ENCODE measurements at regions not wholly inside any gene's neighbourhood (a gene's known extent, or its start where the extent isn't known, plus 50 kb on each side); places are given as distances from the start of the nearest gene placed in this dataset.

DNA sequence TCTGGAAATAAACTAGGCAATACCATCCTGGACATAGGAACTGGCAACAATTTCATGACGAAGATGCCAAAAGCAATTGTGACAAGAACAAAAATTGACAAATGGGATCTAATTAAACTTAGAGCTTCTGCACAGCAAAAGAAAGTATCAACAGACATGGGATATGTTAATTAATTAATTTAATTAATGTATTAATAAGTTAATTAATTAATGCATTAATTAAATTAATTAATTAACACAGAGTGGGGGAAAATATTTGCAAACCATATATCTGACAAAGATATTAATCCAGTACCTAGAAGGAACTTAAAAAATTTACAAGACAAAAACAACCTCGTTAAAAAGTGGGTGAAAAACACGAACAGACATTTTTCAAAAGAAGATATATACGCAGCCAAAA, 83.6 kb downstream of the GCC1 start:
- no peak for TF ChIP-seq CTCF (IDR thresholded peaks at IDR 0.05)

- TF ChIP-seq CTCF (IDR thresholded peaks at IDR 0.05) = no peak
Observed at GRCh38 chr7:127487381-127487780, 94.9 kb upstream of the ZNF800 start.

- no peak for TF ChIP-seq CTCF (IDR thresholded peaks at IDR 0.05)
Observed at GRCh38 chr7:127486654-127487053, 94.1 kb upstream of the ZNF800 start.

- no peak for TF ChIP-seq CTCF (IDR thresholded peaks at IDR 0.05)
Observed at GRCh38 chr7:127485482-127485881, 93.0 kb upstream of the ZNF800 start.

DNA sequence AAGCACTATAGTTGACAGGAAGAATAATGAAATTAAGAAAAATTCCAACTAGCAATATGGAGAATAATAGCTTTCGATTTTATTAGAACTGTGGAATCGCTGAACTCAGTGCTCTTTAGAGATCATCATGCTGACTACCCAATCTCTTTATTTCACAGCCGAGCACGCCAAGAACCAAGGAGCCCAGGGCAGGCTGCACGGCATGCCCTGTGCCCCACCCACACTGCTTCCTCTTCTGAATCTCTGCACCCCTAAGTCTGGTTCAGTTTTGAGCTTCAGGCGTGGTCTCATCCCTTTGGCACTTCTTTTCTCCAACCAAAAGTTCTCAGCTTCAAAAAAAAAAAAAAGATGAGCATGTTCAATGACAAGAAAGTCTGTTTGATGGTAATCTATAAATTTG, 92.4 kb upstream of the ZNF800 start:
- no peak for TF ChIP-seq CTCF (IDR thresholded peaks at IDR 0.05)

DNA sequence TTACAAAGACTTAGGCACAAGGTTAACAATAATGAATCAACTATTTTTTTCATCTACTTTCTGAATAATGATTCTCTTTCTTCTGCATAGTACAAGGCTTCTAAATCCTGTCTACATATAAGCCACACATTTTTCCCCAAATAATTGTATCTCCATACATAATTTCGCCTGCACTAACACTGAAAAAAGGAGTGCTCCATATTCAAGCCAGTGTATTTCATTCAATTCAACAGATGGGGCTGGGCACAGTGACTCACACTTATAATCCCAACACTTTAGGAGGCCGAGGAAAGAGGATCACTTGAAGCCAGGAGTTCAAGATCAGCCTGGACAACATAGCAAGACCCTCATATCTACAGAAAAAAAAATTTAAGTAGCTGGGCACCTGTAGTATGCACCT, 86.0 kb upstream of the ZNF800 start:
- TF ChIP-seq CTCF (IDR thresholded peaks at IDR 0.05) = no peak

DNA sequence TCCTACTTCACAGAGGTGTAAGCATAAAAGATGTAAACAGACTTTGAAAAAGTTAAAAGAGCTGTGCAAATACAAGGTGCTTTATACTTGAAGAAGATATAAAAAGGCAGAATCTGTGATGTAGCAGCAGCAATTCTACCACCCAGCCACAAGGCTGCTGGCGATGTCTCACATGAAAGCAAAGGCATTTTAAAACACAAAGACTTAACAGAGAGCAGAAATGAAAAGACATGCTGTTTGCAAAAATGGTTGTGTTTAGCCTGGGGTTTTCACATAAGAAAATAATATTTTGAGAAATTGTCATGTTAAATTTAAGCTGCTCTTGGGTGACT, 85.5 kb upstream of the ZNF800 start:
- TF ChIP-seq CTCF (IDR thresholded peaks at IDR 0.05) = no peak

DNA sequence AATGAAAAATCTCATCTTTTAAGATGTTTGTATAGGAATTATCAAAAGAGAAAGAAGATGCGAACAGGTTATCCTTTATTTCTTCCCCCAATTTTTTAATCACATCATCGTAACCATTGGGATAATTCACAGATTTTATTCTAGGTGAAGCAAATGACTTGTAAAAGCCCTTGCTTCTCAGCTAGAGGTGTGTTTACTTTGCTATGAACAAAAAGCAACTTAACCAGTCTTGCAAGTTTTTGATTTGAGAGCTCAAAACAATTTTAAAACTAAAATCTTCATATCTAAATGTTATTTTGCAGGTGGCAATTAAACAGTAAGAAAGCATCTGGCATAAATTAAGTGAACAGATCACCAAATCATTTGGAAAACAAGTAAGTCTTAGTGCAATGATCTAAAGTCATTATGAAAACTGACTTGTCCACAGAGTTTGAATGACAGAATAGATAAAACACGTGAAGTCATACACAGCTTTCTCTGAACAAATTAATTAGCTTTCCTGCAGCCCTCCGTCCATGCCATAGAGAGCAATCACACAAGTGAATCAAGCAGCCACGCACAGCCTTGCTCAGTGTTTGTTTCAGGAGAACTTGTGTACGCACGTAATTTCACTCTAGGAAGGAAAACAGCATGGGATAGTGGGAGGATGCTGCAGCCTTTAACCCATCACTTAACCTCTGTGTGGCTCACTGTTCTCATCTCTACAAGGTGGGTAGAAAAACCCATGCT, 85.0 kb upstream of the ZNF800 start:
- no peak for TF ChIP-seq CTCF (IDR thresholded peaks at IDR 0.05)

All from LNCAP (cell line).